Testis (tissue), 2 donors: ENCODE measurements at regions not wholly inside any gene's neighbourhood (a gene's known extent, or its start where the extent isn't known, plus 50 kb on each side); places are given as distances from the start of the nearest gene placed in this dataset.

Experiments used
- POLR2A ChIP-seq: fragments of 450-650 bp; IDR thresholded peaks from one replicate; pipeline ENCODE4 v1.6.1; 2017; ENCODE audit warnings: antibody characterized with exemption, mild to moderate bottlenecking, moderate library complexity
- TF ChIP-seq, protein P1 (sequence below), 3 experiments: fragments of 450-650 bp in 2 of 3; fragments of 200-600 bp in 1 of 3; sonication (generic) in 1 of 3; IDR thresholded peaks; one replicate each; pipeline ENCODE4 v1.5.1; 2016 to 2019; ENCODE audit warnings: antibody characterized with exemption in 3 of 3, mild to moderate bottlenecking in 2 of 3, moderate library complexity in 1 of 3

DNA sequence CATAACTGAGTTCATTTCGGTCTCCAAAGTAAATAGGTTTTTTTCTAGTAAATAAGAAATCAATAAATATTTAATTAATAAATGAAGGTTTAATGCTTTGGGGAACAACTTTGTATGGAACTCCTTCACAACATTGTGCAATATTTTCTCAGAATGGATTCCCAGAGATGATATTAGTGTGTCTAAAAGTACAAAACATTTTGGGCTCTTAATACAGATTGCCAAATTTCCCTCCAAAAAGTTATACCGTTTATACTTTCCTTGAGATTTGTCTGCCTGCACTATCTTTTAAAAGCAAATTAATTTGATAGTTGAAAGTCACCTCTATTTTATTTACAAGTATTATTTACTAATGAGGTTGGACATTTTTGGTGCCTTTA lies 151.8 kb downstream of the FAM161A start:
- no peak for TF ChIP-seq POLR2A
- TF ChIP-seq, protein P1, sequence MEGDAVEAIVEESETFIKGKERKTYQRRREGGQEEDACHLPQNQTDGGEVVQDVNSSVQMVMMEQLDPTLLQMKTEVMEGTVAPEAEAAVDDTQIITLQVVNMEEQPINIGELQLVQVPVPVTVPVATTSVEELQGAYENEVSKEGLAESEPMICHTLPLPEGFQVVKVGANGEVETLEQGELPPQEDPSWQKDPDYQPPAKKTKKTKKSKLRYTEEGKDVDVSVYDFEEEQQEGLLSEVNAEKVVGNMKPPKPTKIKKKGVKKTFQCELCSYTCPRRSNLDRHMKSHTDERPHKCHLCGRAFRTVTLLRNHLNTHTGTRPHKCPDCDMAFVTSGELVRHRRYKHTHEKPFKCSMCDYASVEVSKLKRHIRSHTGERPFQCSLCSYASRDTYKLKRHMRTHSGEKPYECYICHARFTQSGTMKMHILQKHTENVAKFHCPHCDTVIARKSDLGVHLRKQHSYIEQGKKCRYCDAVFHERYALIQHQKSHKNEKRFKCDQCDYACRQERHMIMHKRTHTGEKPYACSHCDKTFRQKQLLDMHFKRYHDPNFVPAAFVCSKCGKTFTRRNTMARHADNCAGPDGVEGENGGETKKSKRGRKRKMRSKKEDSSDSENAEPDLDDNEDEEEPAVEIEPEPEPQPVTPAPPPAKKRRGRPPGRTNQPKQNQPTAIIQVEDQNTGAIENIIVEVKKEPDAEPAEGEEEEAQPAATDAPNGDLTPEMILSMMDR (IDR thresholded peaks at IDR 0.05) = no peak
